IPS-18c (cell line): ENCODE measurements at regions not wholly inside any gene's neighbourhood (a gene's known extent, or its start where the extent isn't known, plus 50 kb on each side); places are given as distances from the start of the nearest gene placed in this dataset.

Experiments
- H3K4me3 ChIP-seq: 2 replicates; pipeline ENCODE4 v1.7.0; 2013; ENCODE audit warnings: low read depth, mild to moderate bottlenecking, low read length, moderate library complexity; ENCODE audit not compliant: insufficient read depth
- H3K9me3 ChIP-seq: one replicate; pipeline ENCODE4 v1.6.1; 2013; ENCODE audit warnings: mild to moderate bottlenecking, low read length, moderate library complexity; ENCODE audit not compliant: control insufficient read depth, insufficient read depth

DNA sequence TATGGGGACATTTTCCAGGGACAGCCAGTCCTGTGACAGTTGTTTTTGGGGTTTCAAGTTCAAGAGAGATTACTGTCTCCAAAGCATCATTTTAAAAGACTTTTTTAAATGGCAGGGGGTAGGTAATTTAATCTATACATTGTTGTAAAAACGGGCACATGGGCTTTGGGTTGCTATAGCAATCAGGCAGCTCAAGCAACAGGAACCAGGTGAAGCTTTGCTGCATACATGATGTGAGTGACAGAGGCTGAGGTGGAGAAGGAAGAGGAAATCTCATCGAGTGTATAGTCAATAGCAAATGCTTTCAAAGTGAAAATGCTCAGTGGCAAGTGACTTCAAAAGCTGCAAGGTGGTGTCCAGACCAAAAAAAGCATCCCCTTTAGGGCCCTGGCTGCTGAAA, 277.4 kb upstream of the JAG1 start:
- Histone ChIP-seq H3K9me3 (no peaks in the 10 kb centered on the region), H3K4me3 (no peak overlapping the region)

DNA sequence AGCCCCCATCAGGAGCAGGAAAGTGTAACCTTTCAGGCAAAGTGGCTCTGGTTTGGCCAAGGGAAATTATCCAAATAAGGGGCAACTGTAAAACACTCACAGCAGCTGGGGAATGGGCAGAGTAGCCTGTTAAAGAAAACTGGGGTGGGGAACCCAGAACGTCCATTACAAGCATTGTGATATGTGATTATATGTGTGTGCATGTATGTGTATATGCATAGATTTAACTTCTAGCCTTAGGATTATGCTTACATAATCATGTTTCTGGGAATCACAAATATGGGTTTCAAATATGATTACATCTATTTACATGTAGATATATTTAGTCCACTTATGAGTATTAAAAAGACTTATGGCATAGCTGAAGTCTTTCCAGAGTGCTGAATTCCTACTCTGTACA, 278.1 kb upstream of the JAG1 start:
- H3K4me3 ChIP-seq = no peak overlapping the region

DNA sequence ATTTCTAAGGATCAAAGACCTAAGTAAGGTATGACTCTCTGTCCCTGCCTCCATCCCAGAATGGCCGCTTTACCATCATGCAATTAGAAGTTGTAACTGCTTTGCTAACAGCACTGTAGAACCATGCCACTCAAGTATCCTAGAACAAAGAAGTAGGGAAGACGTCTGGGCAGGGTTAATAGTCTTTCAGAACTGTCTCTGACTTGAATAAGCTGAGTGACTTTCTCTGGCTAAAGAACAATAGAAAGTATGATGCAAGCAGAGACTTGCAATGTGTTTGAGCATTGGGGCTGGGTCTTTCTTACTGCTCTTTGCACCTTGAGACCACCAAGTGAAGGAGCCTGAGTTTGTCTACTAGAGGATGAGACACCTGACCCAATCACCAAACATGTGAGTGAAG, 279.6 kb upstream of the JAG1 start:
- Histone ChIP-seq H3K4me3 (no peak overlapping the region), H3K9me3 (no peaks in the 10 kb centered on the region)

More for the DNA sequence above, 278.1 kb upstream of the JAG1 start:
- no peaks in the 10 kb centered on the region for H3K9me3 ChIP-seq

DNA sequence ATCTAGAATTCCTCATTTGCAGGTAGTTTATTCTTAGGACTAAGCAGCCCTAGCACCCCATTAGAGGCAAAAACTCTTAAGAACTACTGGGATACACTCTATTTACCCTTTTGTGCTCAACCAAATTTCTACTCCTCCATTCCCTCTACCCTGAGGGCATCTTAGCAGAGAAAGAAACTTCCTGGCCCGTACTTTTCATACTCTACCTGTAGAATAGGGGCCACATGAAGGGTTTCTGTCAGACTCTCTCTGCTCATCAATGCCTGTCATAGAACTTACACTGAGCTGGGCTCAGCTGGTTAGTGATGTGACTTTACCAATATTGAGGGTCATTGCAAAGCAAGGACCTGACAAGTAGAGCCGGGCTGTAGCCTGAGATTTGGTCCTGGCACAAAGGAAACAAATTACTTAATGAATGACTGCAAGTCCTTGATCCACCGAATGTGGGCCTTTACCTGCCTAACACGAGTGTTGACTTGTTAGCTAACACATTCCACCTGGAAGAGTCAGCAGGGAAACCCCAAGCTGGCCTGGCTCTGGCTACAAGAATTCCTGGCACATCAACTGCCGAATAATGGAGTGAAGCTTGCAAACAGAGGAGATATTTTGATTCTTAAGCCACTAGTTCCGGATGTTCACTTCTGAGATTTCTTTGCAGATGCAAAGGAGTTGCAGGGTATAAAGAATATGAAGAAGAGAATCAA, 280.5 kb upstream of the JAG1 start:
- no peaks in the 10 kb centered on the region for H3K9me3 ChIP-seq
- H3K4me3 ChIP-seq = no peak overlapping the region

DNA sequence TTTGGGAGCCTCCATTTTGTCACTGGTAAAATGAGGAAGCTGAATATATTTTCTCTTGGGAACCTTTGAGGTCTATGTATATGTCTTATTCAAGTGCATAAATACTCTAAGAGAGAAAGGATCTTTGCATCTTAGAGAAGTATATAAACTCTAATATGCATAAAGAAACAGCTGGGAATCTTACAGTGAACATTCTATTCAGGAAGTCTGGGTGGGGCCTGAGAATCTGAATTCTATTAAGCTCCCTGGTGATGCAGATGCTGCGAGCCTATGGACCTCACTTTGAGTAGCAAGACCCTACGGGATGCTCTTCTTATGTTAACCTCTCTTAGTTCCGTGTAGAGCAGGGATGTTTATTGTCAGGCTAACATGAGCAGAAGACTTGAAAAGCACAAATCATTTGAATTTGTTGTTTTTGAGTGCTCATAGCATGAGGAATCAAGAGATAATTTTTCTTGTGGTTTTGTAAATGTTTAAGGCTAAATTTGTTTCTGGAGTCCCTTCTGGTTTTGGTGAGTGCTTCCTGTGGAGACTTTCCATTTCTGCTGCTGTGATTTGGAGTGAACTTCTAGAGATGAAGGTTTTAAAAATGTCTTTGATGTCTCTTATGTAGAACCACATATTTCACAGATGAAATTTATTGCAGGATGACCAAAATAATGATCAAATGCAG, 281.2 kb upstream of the JAG1 start:
- H3K9me3 ChIP-seq = no peaks in the 10 kb centered on the region
- H3K4me3 ChIP-seq = no peak overlapping the region

DNA sequence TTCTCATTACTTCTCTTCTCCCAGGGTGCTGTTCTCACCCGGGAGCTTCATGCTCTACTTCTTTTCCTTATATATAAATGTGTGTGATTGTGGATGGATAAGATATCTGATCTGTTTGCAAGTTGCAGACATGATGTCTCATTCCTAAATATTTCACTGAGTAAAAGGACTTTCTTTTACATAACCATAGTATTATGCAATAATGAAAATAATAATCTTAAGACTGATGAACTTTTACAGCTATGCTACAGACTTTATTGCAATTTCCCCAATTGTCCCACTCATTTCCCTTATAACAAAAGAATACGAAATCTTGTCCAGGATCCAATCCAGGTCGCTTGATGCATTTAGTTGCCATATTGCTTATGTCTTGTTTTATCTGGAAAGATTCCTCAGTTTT, 284.5 kb upstream of the JAG1 start:
- Histone ChIP-seq H3K9me3 (no peaks in the 10 kb centered on the region), H3K4me3 (no peak overlapping the region)

DNA sequence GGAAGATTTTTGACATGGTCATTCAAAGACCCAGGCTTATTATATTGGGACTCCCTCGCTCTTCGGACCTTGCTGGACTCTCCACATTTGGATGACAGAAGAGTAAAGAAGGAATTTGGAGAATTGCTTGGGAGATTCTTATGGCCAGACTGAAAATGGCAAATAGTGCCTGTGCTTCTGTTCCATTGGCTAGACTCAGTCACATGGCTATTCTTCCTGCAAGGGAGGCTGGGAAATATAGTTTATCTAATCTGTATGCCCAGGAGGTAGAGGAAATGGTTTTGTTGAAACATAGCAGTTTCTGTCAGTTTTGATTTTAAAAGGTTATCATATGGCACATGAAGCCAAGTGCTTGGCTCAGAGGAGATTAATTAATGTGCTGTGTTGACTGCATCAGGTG, 286.6 kb upstream of the JAG1 start:
- H3K4me3 ChIP-seq = no peak overlapping the region
- no peaks in the 10 kb centered on the region for H3K9me3 ChIP-seq

DNA sequence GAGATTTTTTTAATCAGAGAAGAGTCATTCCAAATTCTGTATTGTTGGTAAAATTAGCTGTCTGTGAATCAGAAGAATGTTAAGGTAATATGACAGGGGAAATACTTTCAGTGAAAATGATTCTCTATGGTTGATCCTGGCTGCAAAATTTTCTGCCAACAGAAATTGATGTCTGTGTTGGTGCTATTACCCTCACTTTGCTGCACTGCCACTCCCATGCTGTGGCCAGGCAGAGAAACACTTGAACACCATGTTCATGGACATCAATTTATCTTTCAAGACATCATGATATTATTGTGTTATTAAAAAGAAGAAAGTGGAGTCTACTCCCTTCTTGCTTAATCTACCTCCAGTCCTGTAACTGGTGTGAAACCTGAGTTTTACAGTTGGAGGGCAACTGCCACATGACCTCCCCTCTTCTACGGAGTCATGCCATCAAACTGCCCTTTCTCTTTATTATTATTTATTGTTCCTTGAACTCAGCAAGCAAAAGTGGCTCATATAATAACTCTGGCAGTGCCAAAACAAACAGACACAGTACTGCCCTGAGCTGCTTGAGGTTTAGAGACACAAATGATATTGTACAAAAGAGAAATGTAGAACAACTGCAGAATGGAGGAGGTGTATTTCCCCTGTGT, 288.0 kb upstream of the JAG1 start:
- H3K4me3 ChIP-seq = no peak overlapping the region
- H3K9me3 ChIP-seq = no peaks in the 10 kb centered on the region

DNA sequence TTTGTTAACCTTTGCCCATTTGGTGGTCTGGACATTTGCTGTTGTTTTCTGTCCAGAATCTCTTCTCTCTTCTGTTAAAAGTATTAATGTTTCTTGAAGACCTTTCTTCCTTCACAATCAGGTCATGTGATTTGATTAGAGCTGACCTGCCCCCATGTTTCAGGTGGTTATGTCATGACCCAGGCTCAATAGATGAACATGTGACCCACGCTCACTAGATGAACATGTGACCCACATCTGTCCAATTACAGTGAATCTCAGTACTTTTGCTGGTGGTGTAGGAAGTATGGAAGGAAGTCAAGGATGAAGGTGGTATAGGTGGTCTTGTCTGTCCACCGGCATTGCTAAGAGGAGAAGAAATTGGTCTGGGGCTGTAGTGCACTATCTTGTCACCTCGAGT, 289.1 kb upstream of the JAG1 start:
- H3K9me3 ChIP-seq = no peaks in the 10 kb centered on the region
- H3K4me3 ChIP-seq = no peak overlapping the region

DNA sequence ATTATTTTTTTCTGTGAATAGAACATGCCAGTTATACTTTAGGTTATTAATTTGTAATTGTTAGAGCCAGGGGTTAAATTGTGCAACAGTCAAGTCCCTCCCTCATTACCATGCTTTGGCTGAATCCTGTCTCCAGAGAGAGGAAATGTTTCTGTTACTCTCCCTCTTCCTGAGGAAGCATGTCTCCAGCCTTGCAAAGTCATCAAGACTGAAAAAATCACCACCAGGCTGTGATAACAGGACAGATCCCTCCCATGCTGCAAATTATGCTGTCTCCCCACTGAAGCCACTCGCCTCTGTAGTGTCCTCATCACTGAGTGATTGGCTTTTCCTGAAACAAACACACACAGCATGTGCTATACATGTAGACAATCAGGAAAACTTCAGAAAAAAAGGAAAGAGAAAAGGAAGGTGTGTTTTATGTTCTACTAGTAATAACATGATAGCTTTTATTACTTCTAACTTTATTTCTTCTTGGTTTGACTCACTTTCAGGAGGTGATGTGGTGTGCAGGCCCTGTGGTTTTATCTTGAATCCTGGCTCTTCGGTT, 290.0 kb upstream of the JAG1 start:
- Histone ChIP-seq H3K9me3 (no peaks in the 10 kb centered on the region), H3K4me3 (no peak overlapping the region)

DNA sequence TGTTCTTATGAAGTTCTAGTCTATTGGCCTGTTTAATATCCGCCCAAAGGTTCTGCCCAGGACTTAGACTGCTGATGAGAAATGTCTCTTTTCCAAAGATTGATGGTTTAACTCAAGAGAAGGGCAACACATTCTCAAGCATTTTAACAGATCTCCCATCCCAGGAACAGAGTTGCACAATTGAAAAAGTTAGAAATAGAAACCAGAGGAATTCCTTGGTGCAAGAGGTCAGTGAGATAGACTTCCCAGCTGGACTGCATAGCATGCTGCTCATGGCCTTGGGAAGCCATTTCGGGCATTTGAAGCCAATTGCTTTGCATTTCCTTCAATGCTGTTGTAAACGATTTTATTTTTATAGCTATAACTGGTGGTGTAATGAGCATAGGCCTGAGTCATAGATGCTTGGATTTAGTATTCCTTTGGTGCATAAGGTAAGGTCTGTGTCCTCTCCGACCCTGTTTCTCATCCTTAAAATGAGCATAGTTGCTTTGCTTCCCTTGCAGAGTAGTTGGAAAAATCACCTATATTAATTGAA, 292.2 kb upstream of the JAG1 start:
- Histone ChIP-seq H3K9me3 (no peaks in the 10 kb centered on the region), H3K4me3 (no peak overlapping the region)

DNA sequence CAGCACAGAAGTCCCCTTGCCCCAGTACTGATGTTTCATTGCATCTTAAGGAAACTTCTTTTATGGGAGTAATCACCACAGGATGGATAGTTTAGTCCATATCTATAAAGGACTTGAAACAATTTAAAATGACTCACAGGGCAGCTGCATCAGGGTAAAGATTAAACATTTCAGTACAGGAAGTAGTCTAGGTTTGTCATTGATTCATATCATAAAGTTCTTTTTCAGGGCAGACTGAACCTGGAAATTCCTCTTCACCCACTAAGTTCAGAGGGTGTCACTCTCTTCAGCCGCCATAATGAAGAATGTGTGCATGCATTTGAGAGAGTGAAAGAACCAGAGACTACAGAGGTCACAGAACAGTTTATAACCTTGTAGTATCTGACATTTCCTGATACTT, 296.3 kb upstream of the JAG1 start:
- Histone ChIP-seq H3K4me3 (no peak overlapping the region), H3K9me3 (no peaks in the 10 kb centered on the region)

DNA sequence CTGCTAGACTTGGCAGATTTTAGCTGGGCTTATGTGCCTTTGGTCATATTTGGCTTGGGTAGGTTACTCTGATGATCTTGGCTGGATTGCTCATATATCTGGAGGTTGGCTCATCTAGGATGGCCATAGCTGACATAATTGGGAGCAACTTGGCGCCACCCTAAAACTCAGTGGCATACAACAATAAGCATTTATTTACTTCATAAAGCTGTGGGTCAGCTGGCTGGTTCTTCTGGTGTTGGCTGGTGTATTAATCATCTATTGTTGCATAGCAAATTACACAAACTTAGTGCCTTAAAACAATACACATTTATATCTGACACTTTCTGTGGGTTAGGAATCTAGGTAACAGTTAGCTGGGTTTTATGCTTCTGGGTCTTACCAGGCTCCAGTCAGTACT, 297.3 kb upstream of the JAG1 start:
- H3K9me3 ChIP-seq = no peaks in the 10 kb centered on the region
- no peak overlapping the region for H3K4me3 ChIP-seq

DNA sequence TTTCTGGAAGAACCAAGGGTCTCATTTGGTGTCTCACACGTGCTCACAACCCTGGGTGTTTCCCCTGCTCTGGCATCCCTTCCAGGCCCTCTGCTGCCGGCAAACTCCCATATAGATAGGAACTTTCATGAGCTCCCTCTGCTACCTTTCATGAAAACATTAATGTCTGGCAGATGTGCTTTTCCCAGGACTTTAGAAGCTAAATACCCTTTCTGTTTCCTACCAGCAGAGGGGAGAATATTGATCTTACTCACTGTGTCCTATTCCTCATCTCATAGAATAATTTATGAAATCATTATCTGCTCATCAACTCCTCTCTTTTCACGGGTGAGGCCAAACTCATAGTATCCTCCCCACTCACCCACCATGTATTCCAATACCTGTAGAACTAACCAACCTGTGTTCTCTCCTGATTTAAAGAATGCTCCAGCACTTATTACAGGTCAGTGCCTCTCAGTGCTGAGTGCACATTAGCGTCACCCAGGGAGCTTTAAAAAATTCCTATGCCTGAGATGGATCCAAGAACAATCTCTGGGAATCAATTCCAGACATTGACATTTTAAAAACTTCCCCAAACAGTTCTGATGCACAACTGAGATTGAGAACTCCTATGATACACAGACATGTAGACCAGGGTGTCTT, 298.5 kb upstream of the JAG1 start:
- H3K9me3 ChIP-seq = no peaks in the 10 kb centered on the region

DNA sequence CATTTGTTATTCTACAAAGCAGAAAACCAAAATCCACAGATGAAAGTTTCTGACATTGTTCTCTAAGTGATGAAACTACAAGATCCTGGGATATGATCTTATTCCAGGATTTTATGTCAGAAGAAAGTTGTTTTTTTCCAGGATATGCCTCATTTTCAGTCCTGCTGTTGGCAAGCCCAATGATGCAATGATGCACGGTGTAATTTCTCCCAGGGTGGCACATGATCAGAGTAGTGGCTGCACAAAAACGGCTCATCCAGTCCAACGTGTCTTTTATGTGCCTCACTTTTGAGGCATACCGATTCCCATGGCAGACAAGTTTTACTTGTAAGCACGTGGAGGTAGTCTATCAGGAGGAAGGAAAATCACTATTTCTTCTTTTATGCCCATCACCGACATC, 302.3 kb upstream of the JAG1 start:
- H3K4me3 ChIP-seq = no peak overlapping the region
- no peaks in the 10 kb centered on the region for H3K9me3 ChIP-seq

More for the DNA sequence above, 298.5 kb upstream of the JAG1 start:
- H3K4me3 ChIP-seq = no peak overlapping the region

DNA sequence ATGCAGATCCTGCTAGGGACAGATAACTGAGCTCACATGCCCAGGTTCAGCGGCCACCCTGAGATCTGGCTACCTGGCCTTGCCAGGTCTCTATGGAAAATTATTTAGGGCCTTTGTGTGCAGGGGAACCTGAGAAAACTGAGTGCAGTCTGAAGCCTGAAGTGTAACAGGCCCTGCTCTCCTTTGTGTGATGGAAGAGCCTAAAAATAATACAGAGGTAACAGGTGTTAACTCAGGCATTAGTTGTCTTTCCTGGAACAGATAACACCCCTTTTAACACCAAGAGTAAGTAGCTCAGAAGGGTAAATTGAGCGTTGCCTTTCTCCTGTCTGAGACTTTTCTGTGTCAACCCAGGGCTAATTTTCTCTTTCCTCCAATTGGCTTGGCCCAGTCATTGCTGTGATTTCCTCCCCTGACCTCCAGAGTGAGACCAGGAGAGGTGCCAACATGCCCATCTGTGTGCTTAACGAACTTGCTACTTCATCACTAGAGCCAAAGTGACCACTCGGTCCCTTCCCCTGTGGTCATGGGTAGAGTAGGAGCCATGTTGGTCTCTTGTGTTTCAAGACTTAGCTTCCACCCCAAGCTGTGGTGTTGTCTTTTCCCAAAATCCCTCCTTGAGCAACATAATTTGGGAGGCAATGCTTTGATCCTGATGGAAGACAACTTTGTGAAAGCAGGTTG, 304.4 kb upstream of the JAG1 start:
- no peak overlapping the region for H3K4me3 ChIP-seq
- no peaks in the 10 kb centered on the region for H3K9me3 ChIP-seq

DNA sequence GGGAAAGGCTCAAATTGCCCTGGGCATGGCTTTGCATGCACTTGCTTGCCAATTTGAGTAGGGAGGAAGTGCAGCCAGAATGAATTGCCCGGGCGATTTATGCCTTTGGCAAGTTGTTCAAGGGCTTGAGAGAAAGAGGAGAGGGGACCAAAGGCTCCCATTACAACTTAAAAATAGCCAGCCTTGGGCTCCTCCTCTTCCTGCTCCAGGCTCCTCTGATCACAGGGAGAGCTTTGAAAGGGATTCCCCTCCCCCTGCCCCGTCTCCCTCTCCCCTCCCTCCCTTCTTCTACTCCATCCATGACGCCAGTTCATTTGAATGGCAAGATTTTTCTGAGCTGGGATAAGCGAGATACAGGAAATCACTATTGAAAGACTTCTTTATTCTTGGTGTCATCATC, 304.9 kb upstream of the JAG1 start:
- no peak overlapping the region for H3K4me3 ChIP-seq
- H3K9me3 ChIP-seq = no peaks in the 10 kb centered on the region
